Neural progenitor cell (in vitro differentiated cells): ENCODE measurements at regions not wholly inside any gene's neighbourhood (a gene's known extent, or its start where the extent isn't known, plus 50 kb on each side); places are given as distances from the start of the nearest gene placed in this dataset.

Experiments used
- EZH2 ChIP-seq: fragments of 200-600 bp; sonication (generic); IDR thresholded peaks from 2 replicates; pipeline ENCODE4 v1.6.1; 2017; ENCODE audit warnings: antibody characterized with exemption, mild to moderate bottlenecking, moderate library complexity
- TF ChIP-seq, protein P1 (sequence below): fragments of 200-600 bp; sonication (generic); IDR thresholded peaks from 2 replicates; pipeline ENCODE4 v1.5.1; 2017; ENCODE audit warnings: antibody characterized with exemption, mild to moderate bottlenecking

DNA sequence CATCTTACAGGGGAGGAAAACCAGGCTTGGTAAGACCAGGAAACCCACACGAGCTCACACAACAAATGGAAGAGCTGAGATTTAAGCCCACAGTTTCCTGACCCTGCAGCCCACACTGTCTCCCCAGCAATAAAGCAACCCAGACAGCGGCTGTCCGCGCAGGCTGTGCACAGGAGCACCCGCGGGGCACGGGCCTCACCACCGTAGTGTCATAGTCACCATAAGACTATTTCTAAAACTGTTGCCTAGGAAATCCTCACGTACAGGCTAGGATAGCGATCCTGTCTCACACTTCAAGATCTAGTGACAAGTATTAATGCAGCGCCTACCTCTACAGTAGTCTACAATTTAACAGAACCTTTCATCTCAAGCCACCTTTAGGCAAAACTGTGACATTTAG, 54.0 kb upstream of the SYT6 start:
- TF ChIP-seq, protein P1, sequence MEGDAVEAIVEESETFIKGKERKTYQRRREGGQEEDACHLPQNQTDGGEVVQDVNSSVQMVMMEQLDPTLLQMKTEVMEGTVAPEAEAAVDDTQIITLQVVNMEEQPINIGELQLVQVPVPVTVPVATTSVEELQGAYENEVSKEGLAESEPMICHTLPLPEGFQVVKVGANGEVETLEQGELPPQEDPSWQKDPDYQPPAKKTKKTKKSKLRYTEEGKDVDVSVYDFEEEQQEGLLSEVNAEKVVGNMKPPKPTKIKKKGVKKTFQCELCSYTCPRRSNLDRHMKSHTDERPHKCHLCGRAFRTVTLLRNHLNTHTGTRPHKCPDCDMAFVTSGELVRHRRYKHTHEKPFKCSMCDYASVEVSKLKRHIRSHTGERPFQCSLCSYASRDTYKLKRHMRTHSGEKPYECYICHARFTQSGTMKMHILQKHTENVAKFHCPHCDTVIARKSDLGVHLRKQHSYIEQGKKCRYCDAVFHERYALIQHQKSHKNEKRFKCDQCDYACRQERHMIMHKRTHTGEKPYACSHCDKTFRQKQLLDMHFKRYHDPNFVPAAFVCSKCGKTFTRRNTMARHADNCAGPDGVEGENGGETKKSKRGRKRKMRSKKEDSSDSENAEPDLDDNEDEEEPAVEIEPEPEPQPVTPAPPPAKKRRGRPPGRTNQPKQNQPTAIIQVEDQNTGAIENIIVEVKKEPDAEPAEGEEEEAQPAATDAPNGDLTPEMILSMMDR, result no peak
- no peak for TF ChIP-seq EZH2
